GM21619 (cell line): ENCODE measurements at regions not wholly inside any gene's neighbourhood (a gene's known extent, or its start where the extent isn't known, plus 50 kb on each side); places are given as distances from the start of the nearest gene placed in this dataset.

Experiments
- ATAC-seq: cut with Tn5 transposase; IDR thresholded peaks from one replicate; pipeline ENCODE4 v1.9.1; 2021; ENCODE audit not compliant: unreplicated experiment

- no peak for ATAC-seq
These were observed 392.8 kb upstream of the MEIS1 start for GRCh38 chr2:66041902-66042657.

GRCh38 chr2:66036948-66037347 lies 398.0 kb upstream of the MEIS1 start:
- ATAC-seq = no peak

GRCh38 chr2:66034467-66034866 lies 400.5 kb upstream of the MEIS1 start:
- no peak for ATAC-seq

GRCh38 chr2:66032226-66032775 lies 402.6 kb upstream of the MEIS1 start:
- ATAC-seq = no peak

GRCh38 chr2:66031236-66031635 lies 403.7 kb upstream of the MEIS1 start:
- ATAC-seq = no peak

- no peak for ATAC-seq
These were observed 404.4 kb upstream of the MEIS1 start for GRCh38 chr2:66030553-66030952.

- ATAC-seq = no peak
These were observed 410.5 kb upstream of the MEIS1 start for GRCh38 chr2:66024391-66024790.

GRCh38 chr2:66021296-66021695 lies 413.6 kb upstream of the MEIS1 start:
- no peak for ATAC-seq

- ATAC-seq = no peak
These were observed 417.2 kb upstream of the MEIS1 start for GRCh38 chr2:66017763-66018162.

- ATAC-seq = no peak
These were observed 420.5 kb upstream of the MEIS1 start for GRCh38 chr2:66014450-66014849.

GRCh38 chr2:66013456-66013855 lies 421.5 kb upstream of the MEIS1 start:
- ATAC-seq = no peak

GRCh38 chr2:66003931-66004330 lies 431.0 kb upstream of the MEIS1 start:
- ATAC-seq = no peak

- ATAC-seq = no peak
These were observed 433.4 kb upstream of the MEIS1 start for GRCh38 chr2:66001538-66001937.

- ATAC-seq = no peak
These were observed 434.0 kb upstream of the MEIS1 start for GRCh38 chr2:66000901-66001300.

- ATAC-seq = no peak
These were observed 435.1 kb upstream of the MEIS1 start for GRCh38 chr2:65999796-66000195.

GRCh38 chr2:65999103-65999502 lies 435.8 kb upstream of the MEIS1 start:
- ATAC-seq = no peak

- ATAC-seq = no peak
These were observed 437.0 kb upstream of the MEIS1 start for GRCh38 chr2:65997961-65998360.

- no peak for ATAC-seq
These were observed 442.7 kb upstream of the MEIS1 start for GRCh38 chr2:65992198-65992554.

GRCh38 chr2:65991381-65992197 lies 443.3 kb upstream of the MEIS1 start:
- ATAC-seq = no peak

GRCh38 chr2:65985986-65986385 lies 448.9 kb upstream of the MEIS1 start:
- ATAC-seq = no peak

- no peak for ATAC-seq
These were observed 454.4 kb upstream of the MEIS1 start for GRCh38 chr2:65980531-65980930.

- no peak for ATAC-seq
These were observed 455.5 kb upstream of the MEIS1 start for GRCh38 chr2:65979446-65979845.
